Right lobe of liver (tissue), 6 donors: ENCODE measurements at regions not wholly inside any gene's neighbourhood (a gene's known extent, or its start where the extent isn't known, plus 50 kb on each side); places are given as distances from the start of the nearest gene placed in this dataset.

Experiments used
- ATAC-seq, 4 donors: fragments of 200-7000 bp; cut with Tn5 transposase; one replicate each; pipeline ENCODE4 v1.9.1; 2020; ENCODE audit warnings: mild to moderate bottlenecking in 4 of 4, moderate library complexity in 4 of 4
- DNase-seq, 3 donors: peaks; one replicate each; pipeline ENCODE4 v3.0.0-alpha.2; 2020
- H3K27ac ChIP-seq, 3 donors: fragments of 200-600 bp; one replicate each; pipeline ENCODE4 v1.8.0; 2022
- H3K27me3 ChIP-seq, 2 donors: fragments of 200-600 bp; one replicate each; pipeline ENCODE4 v1.8.0; 2022
- H3K36me3 ChIP-seq, 4 donors: fragments of 200-600 bp; sonication (generic) in 1 of 4; one replicate each; pipeline versions ENCODE4 v1.5.1 to v1.8.0; 2017 to 2022; ENCODE audit warnings: control low read depth in 1 of 4
- H3K4me1 ChIP-seq, 4 donors: fragments of 200-600 bp; sonication (generic) in 1 of 4; one replicate each; pipeline versions ENCODE4 v1.5.1 to v1.8.0; 2017 to 2022; ENCODE audit warnings: control low read depth in 1 of 4
- H3K4me3 ChIP-seq, 3 donors: fragments of 200-600 bp; one replicate each; pipeline ENCODE4 v1.8.0; 2022
- H3K9me3 ChIP-seq, 4 donors: fragments of 200-600 bp; sonication (generic) in 1 of 4; one replicate each; pipeline versions ENCODE4 v1.5.1 to v1.8.0; 2017 to 2022; ENCODE audit warnings: control low read depth in 1 of 4
- CTCF ChIP-seq, 4 donors: fragments of 200-600 bp in 3 of 4; fragments of 450-650 bp in 1 of 4; IDR thresholded peaks; one replicate each; pipeline versions ENCODE4 v1.5.1 to v1.8.0; 2016 to 2022; ENCODE audit warnings: antibody characterized with exemption in 4 of 4, mild to moderate bottlenecking in 2 of 4
- POLR2A ChIP-seq: fragments of 450-650 bp; IDR thresholded peaks from one replicate; pipeline ENCODE4 v1.6.1; 2017; ENCODE audit warnings: antibody characterized with exemption, mild to moderate bottlenecking
- WGBS: methylation state at CpG from one replicate; pipeline ENCODE4 v1.1.6; 2018; ENCODE audit warnings: low coverage, low lambda C conversion rate; ENCODE audit not compliant: insufficient coverage; ENCODE audit errors: missing lambda C conversion rate; 5-methylcytosine and 5-hydroxymethylcytosine counted together
- intact Hi-C, 2 donors: fragments of 100-400 bp; cut with DNase I; formaldehyde crosslinking; loops; one replicate each; pipeline versions ENCODE4 v1.11.2 to v1.14.1; 2022
- donor health status: DM: no; HTN: yes; CAD: no.
- donor health status: DM: no; HTN: no; CAD: no.
- donor health status: DM: no; HTN: no; CAD: no.
- donor health status: DM: no; HTN: yes; CAD: no.
- donor health status: DM: no; HTN: yes; CAD: no.

GRCh38 chr20:61146023-61146422, 106.0 kb upstream of the CDH4 start:
- 29% methylated on average over 4 of the region's 4 CpGs for WGBS
- H3K4me1 ChIP-seq: no peaks in the 10 kb centered on the region
- no peak for DNase-seq

GRCh38 chr20:61149636-61150035, 102.4 kb upstream of the CDH4 start:
- H3K27ac ChIP-seq: no peak overlapping the region
- no peaks in the 10 kb centered on the region for H3K36me3 ChIP-seq
- WGBS: 61% methylated on average over 5 of the region's 5 CpGs
- TF ChIP-seq CTCF (IDR thresholded peaks at IDR 0.05): no peak
- no peak for TF ChIP-seq POLR2A
- no peak for DNase-seq
- H3K4me3 ChIP-seq: no peak overlapping the region
- intact Hi-C loops: no loop called here
- no peaks in the 10 kb centered on the region for H3K27me3 ChIP-seq
- H3K4me1 ChIP-seq: no peaks in the 10 kb centered on the region
- ATAC-seq: no peak
- H3K9me3 ChIP-seq: no peaks in the 10 kb centered on the region

More at GRCh38 chr20:61146023-61146422, 106.0 kb upstream of the CDH4 start:
- Histone ChIP-seq H3K36me3 (no peaks in the 10 kb centered on the region), H3K9me3 (no peaks in the 10 kb centered on the region), H3K27ac (no peak overlapping the region), H3K4me3 (no peak overlapping the region), H3K27me3 (no peaks in the 10 kb centered on the region)
- ATAC-seq: no peak
- no peak for TF ChIP-seq POLR2A
- TF ChIP-seq CTCF (IDR thresholded peaks at IDR 0.05): no peak
- intact Hi-C loops: no loop called here

GRCh38 chr20:61157301-61157700, 94.8 kb upstream of the CDH4 start:
- TF ChIP-seq POLR2A (no peak), CTCF (IDR thresholded peaks at IDR 0.05) (no peak)

GRCh38 chr20:61159957-61160686, 91.9 kb upstream of the CDH4 start:
- DNase-seq (no peak), ATAC-seq (no peak)
- Histone ChIP-seq H3K27ac (no peak overlapping the region), H3K9me3 (no peaks in the 10 kb centered on the region), H3K36me3 (no peaks in the 10 kb centered on the region), H3K4me3 (no peak overlapping the region), H3K27me3 (no peaks in the 10 kb centered on the region), H3K4me1 (no peaks in the 10 kb centered on the region)
- intact Hi-C loops: no loop called here
- no peak for TF ChIP-seq CTCF (IDR thresholded peaks at IDR 0.05)
- TF ChIP-seq POLR2A: no peak
- 52% methylated on average over 17 of the region's 17 CpGs for WGBS

More at GRCh38 chr20:61157301-61157700, 94.8 kb upstream of the CDH4 start:
- intact Hi-C loops: no loop called here
- no peaks in the 10 kb centered on the region for H3K4me1 ChIP-seq
- H3K4me3 ChIP-seq: no peak overlapping the region
- no peaks in the 10 kb centered on the region for H3K36me3 ChIP-seq
- WGBS: no CpG with 5 or more reads among the region's 8 CpGs
- no peaks in the 10 kb centered on the region for H3K9me3 ChIP-seq
- DNase-seq (no peak), ATAC-seq (no peak)
- H3K27me3 ChIP-seq: no peaks in the 10 kb centered on the region
- H3K27ac ChIP-seq: no peak overlapping the region
